ENCODE measurements at regions not wholly inside any gene's neighbourhood (a gene's known extent, or its start where the extent isn't known, plus 50 kb on each side); places are given as distances from the start of the nearest gene placed in this dataset.

- TF ChIP-seq, protein P1, sequence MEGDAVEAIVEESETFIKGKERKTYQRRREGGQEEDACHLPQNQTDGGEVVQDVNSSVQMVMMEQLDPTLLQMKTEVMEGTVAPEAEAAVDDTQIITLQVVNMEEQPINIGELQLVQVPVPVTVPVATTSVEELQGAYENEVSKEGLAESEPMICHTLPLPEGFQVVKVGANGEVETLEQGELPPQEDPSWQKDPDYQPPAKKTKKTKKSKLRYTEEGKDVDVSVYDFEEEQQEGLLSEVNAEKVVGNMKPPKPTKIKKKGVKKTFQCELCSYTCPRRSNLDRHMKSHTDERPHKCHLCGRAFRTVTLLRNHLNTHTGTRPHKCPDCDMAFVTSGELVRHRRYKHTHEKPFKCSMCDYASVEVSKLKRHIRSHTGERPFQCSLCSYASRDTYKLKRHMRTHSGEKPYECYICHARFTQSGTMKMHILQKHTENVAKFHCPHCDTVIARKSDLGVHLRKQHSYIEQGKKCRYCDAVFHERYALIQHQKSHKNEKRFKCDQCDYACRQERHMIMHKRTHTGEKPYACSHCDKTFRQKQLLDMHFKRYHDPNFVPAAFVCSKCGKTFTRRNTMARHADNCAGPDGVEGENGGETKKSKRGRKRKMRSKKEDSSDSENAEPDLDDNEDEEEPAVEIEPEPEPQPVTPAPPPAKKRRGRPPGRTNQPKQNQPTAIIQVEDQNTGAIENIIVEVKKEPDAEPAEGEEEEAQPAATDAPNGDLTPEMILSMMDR (conservative IDR thresholded peaks at IDR 0.05; ENCODE audit: low read depth, low read length), result no peak
- no peak for TF ChIP-seq EZH2 (IDR thresholded peaks at IDR 0.05; ENCODE audit: borderline replicate concordance, low read depth, low read length, poor library complexity, severe bottlenecking)
Observed at GRCh38 chr7:115332691-115333090, 410.8 kb downstream of the MDFIC start.

All from A673 (cell line).